OCI-LY7 (cell line): ENCODE measurements at regions not wholly inside any gene's neighbourhood (a gene's known extent, or its start where the extent isn't known, plus 50 kb on each side); places are given as distances from the start of the nearest gene placed in this dataset.

Source experiments
- BruUV-seq: library from RNA; stranded (reverse); fragments of 400-500 nt; replicated peaks from 2 replicates; lab custom pipeline; 2021; lab: Mats Ljungman, UMichigan
- CTCF ChIA-PET: fragments of 300-600 bp; sonication (Branson Sonifier 250); formaldehyde crosslinking; loops from one replicate; lab custom pipeline; 2022; ENCODE audit warnings: antibody characterized with exemption; ENCODE audit not compliant: unreplicated experiment; lab: Charles Lee
- POLR2A ChIA-PET: fragments of 300-600 bp; sonication (Branson Sonifier 250); formaldehyde crosslinking; loops from one replicate; lab custom pipeline; 2022; ENCODE audit warnings: antibody characterized with exemption; lab: Charles Lee
- DNase-seq: peaks from one replicate; pipeline ENCODE4 v3.0.0-alpha.2; 2015; ENCODE audit warnings: low spot score
- H2AFZ ChIP-seq: fragments of 200-600 bp; sonication (generic), shearing (Covaris generic); 2 replicates; pipeline ENCODE4 v1.6.1; 2014; ENCODE audit warnings: mild to moderate bottlenecking, antibody characterized with exemption, low read length, moderate library complexity
- H3K27ac ChIP-seq: fragments of 200-600 bp; sonication (generic); 2 replicates; pipeline ENCODE4 v1.5.1; 2014; ENCODE audit warnings: mixed run types, low read depth, mild to moderate bottlenecking, moderate library complexity, low read length, inconsistent platforms; ENCODE audit not compliant: poor library complexity, severe bottlenecking
- H3K36me3 ChIP-seq: fragments of 200-600 bp; sonication (generic); 2 replicates; pipeline ENCODE4 v1.6.1; 2014; ENCODE audit warnings: mild to moderate bottlenecking, antibody characterized with exemption, low read length, moderate library complexity, mixed read lengths; ENCODE audit not compliant: insufficient read depth
- H3K4me1 ChIP-seq: fragments of 200-600 bp; sonication (generic); 2 replicates; pipeline ENCODE4 v1.5.1; 2014; ENCODE audit warnings: mild to moderate bottlenecking, low read length; ENCODE audit not compliant: insufficient read depth, poor library complexity, severe bottlenecking
- H3K4me2 ChIP-seq: fragments of 200-600 bp; sonication (generic); 2 replicates; pipeline ENCODE4 v1.6.1; 2014; ENCODE audit warnings: mild to moderate bottlenecking, low read length
- H3K4me3 ChIP-seq: fragments of 200-600 bp; sonication (generic); 2 replicates; pipeline ENCODE4 v1.5.1; 2014; ENCODE audit warnings: mild to moderate bottlenecking, low read depth, low read length; ENCODE audit not compliant: poor library complexity, severe bottlenecking
- H3K79me2 ChIP-seq: fragments of 200-600 bp; sonication (generic); 2 replicates; pipeline ENCODE4 v1.6.1; 2016; ENCODE audit warnings: low read depth, mild to moderate bottlenecking, low read length, moderate library complexity, mixed read lengths; ENCODE audit not compliant: insufficient read depth
- H3K9me2 ChIP-seq: fragments of 200-600 bp; sonication (generic); 2 replicates; pipeline ENCODE4 v1.6.1; 2016; ENCODE audit warnings: mild to moderate bottlenecking, low read length, mixed read lengths; ENCODE audit not compliant: insufficient read depth
- H3K9me3 ChIP-seq: fragments of 200-600 bp; sonication (generic); 2 replicates; pipeline ENCODE4 v1.6.1; 2014; ENCODE audit warnings: mild to moderate bottlenecking, mixed run types, low read length, mixed read lengths
- H4K20me1 ChIP-seq: fragments of 200-600 bp; sonication (generic); 2 replicates; pipeline ENCODE4 v1.6.1; 2014; ENCODE audit warnings: mild to moderate bottlenecking, antibody characterized with exemption, low read length, moderate library complexity, mixed read lengths; ENCODE audit not compliant: insufficient read depth
- CTCF ChIP-seq: fragments of 200-600 bp; sonication (generic); conservative IDR thresholded peaks from 2 replicates; pipeline ENCODE4 v1.5.1; 2014; ENCODE audit warnings: mild to moderate bottlenecking, antibody characterized with exemption, low read length, moderate library complexity, mixed read lengths
- EZH2phosphoT487 ChIP-seq: fragments of 200-600 bp; sonication (generic); IDR thresholded peaks from 2 replicates; pipeline ENCODE4 v1.6.1; 2018; ENCODE audit warnings: low read depth, borderline replicate concordance, mild to moderate bottlenecking, mixed run types, antibody characterized with exemption, low read length, moderate library complexity, mixed read lengths
- intact Hi-C: fragments of 100-400 bp; cut with micrococcal nuclease; formaldehyde crosslinking; loops from one replicate; pipeline ENCODE4 v1.10.0; 2022; ENCODE audit not compliant: unreplicated experiment

- ChIA-PET CTCF (no interaction called here), POLR2A (no interaction called here)
- no peak overlapping the region for H3K4me3 ChIP-seq
- H3K4me1 ChIP-seq, result no peaks in the 10 kb centered on the region
- no peaks in the 10 kb centered on the region for H3K79me2 ChIP-seq
- no peaks in the 10 kb centered on the region for H4K20me1 ChIP-seq
- TF ChIP-seq CTCF, result no peak
- H3K36me3 ChIP-seq, result no peaks in the 10 kb centered on the region
- BruUV-seq, result no TSS peak
- no peak overlapping the region for H2AFZ ChIP-seq
- intact Hi-C loops, result no loop called here
- DNase-seq, result no peak
- no peaks in the 10 kb centered on the region for H3K9me3 ChIP-seq
- H3K9me2 ChIP-seq, result no peaks in the 10 kb centered on the region
- no peak overlapping the region for H3K27ac ChIP-seq
- no peak overlapping the region for H3K4me2 ChIP-seq
These were observed 378.0 kb upstream of the AKR1E2 start for GRCh38 chr10:4448030-4448429.

- Histone ChIP-seq H3K9me3 (no peaks in the 10 kb centered on the region), H3K36me3 (no peaks in the 10 kb centered on the region), H3K4me1 (no peaks in the 10 kb centered on the region), H3K4me2 (no peak overlapping the region), H3K9me2 (no peaks in the 10 kb centered on the region), H3K4me3 (no peak overlapping the region), H4K20me1 (no peaks in the 10 kb centered on the region), H3K79me2 (no peaks in the 10 kb centered on the region), H3K27ac (no peak overlapping the region), H2AFZ (no peak overlapping the region)
- intact Hi-C loops, result no loop called here
- TF ChIP-seq CTCF (no peak), EZH2phosphoT487 (no peak)
- DNase-seq, result no peak
- no TSS peak for BruUV-seq
- CTCF ChIA-PET, result no interaction called here
- POLR2A ChIA-PET, result no interaction called here
These were observed 382.6 kb upstream of the AKR1E2 start for GRCh38 chr10:4443419-4443818.

DNA sequence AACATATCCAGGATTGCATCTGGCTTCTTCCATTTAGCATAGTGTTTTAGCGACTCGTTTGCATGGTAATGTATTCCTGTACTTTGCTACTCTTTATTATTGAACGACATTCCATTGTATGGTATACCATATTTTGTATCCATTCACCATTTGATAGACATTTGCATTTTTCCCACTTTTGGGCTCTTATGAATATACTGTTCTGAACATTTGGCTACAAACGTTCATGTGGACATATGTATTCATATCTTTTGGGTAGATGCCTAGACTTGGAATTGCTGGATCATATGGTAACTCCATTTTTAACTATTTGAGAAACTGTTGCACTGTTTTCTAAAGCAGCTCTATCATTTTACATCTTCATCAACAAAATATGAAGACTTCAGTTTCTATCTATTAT, 383.7 kb upstream of the AKR1E2 start:
- intact Hi-C loops, result no loop called here
- TF ChIP-seq EZH2phosphoT487 (no peak), CTCF (no peak)
- Histone ChIP-seq H3K4me3 (no peak overlapping the region), H3K9me3 (no peaks in the 10 kb centered on the region), H2AFZ (no peak overlapping the region), H3K4me1 (no peaks in the 10 kb centered on the region), H3K79me2 (no peaks in the 10 kb centered on the region), H3K27ac (no peak overlapping the region), H4K20me1 (no peaks in the 10 kb centered on the region), H3K9me2 (no peaks in the 10 kb centered on the region), H3K36me3 (no peaks in the 10 kb centered on the region), H3K4me2 (no peak overlapping the region)
- POLR2A ChIA-PET, result interaction anchor here (0.9 kb wide), 1 partner anchor 8 kb away, joined by 4 read pairs; no protein-coding TSS in a partner anchor
- DNase-seq, result no peak
- BruUV-seq, result no TSS peak
- CTCF ChIA-PET, result no interaction called here
